HFF-Myc (cell line): ENCODE measurements at regions not wholly inside any gene's neighbourhood (a gene's known extent, or its start where the extent isn't known, plus 50 kb on each side); places are given as distances from the start of the nearest gene placed in this dataset.

Experiments
- DNase-seq: peaks from one replicate; pipeline ENCODE4 v3.0.0-alpha.2; 2011; ENCODE audit warnings: low read depth; ENCODE audit errors: extremely low read depth
- H3K4me3 ChIP-seq: replicated peaks from 2 replicates; pipeline ENCODE4 v1.5.1; 2011; ENCODE audit warnings: low read depth, mild to moderate bottlenecking, control low read depth, low read length
- CTCF ChIP-seq: IDR thresholded peaks from 2 replicates; pipeline ENCODE4 v1.5.1; 2012; ENCODE audit warnings: mild to moderate bottlenecking, low read depth, low read length, control low read depth; ENCODE audit errors: missing control alignments

DNA sequence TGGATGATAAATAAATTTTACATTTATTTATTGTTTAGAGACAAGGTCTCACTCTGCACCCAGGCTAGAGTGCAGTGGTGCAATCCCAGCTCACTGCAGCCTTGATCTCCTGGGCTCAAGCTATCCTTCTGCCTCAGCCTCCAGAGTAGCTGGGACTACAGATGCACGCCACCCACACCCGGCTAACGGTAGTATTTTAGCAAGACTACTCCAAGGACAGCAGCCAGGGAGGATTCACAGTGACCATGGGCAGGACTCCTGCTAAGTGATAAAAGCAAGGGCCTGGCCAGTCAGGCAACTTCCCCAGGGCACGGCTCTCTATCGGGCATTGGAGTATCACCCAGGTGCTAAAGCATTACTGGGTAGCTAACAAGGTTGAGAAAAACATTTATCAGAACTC, 55.4 kb downstream of the ARL6IP4 start:
- no peak for TF ChIP-seq CTCF

GRCh38 chr12:123034865-123035264, 54.4 kb downstream of the ARL6IP4 start:
- TF ChIP-seq CTCF: no peak
- no peak overlapping the region for H3K4me3 ChIP-seq
- DNase-seq: no peak

More for the DNA sequence above, 55.4 kb downstream of the ARL6IP4 start:
- no peak overlapping the region for H3K4me3 ChIP-seq
- DNase-seq: no peak

- no peak for TF ChIP-seq CTCF
- no peak for DNase-seq
- no peak overlapping the region for H3K4me3 ChIP-seq
These were observed 53.6 kb downstream of the ARL6IP4 start for GRCh38 chr12:123034022-123034541.

GRCh38 chr12:123033392-123034021, 53.0 kb downstream of the ARL6IP4 start:
- no peak for DNase-seq
- H3K4me3 ChIP-seq: no peak overlapping the region
- no peak for TF ChIP-seq CTCF

DNA sequence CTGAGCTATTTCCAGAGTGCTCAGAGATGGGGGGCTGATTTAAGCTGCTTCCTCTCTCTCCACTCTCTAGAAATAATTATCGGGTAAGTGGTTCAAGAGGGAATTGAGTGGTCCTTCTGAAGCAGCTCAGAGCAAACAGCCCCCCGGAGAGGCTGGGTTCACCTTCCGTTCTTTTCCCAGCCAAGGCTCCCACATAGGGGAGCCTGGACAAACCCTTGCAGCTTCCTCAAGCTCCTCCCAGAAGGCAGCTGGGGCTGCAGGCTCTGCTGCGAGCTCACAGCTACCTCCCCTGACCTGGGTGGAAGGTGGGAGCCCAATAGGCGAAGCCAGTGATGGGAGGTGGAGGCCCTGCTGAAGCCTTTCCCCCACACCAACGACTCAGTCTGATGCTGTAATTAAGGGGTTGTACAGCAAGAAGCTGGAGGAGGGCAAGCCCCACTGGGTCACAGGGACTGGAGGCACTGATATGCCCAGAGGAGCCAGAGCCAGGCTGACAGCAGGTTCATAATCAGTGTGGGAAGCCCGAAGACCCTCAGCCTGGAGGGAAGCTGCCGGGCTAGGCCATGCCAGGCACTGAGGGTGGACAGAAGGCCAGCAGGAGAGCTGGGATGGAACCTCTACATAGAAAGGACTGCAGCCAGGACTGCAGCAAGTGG, 52.4 kb downstream of the ARL6IP4 start:
- TF ChIP-seq CTCF: no peak
- no peak for DNase-seq
- no peak overlapping the region for H3K4me3 ChIP-seq
